ENCODE measurements at regions not wholly inside any gene's neighbourhood (a gene's known extent, or its start where the extent isn't known, plus 50 kb on each side); places are given as distances from the start of the nearest gene placed in this dataset.

DNA sequence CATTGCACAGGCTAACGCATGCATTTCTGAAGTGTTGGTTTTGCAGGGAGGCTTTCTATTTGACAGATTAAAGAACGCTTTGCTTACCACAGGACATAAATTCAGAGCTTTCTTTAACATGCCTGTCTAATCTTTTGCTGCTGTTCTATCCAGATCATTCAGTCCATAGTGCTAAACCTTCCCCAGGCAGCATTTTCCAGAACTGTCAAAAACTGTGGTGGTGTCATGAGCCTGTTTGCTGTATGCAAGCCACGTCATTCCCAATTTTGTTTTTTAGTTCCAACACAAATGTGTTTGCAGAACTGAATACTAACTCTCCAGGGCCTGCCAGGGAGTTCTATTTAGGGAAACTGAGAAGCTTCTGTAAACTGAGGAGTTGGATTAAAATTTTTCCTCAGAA lies 390.5 kb upstream of the LYPLAL1 start:
- TF ChIP-seq, protein P1, sequence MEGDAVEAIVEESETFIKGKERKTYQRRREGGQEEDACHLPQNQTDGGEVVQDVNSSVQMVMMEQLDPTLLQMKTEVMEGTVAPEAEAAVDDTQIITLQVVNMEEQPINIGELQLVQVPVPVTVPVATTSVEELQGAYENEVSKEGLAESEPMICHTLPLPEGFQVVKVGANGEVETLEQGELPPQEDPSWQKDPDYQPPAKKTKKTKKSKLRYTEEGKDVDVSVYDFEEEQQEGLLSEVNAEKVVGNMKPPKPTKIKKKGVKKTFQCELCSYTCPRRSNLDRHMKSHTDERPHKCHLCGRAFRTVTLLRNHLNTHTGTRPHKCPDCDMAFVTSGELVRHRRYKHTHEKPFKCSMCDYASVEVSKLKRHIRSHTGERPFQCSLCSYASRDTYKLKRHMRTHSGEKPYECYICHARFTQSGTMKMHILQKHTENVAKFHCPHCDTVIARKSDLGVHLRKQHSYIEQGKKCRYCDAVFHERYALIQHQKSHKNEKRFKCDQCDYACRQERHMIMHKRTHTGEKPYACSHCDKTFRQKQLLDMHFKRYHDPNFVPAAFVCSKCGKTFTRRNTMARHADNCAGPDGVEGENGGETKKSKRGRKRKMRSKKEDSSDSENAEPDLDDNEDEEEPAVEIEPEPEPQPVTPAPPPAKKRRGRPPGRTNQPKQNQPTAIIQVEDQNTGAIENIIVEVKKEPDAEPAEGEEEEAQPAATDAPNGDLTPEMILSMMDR (IDR thresholded peaks at IDR 0.05): no peak
- TF ChIP-seq POLR2A (IDR thresholded peaks at IDR 0.05): no peak
- TF ChIP-seq EP300 (IDR thresholded peaks at IDR 0.05): no peak

Measured in ovary (tissue), 3 donors.